ENCODE measurements at regions not wholly inside any gene's neighbourhood (a gene's known extent, or its start where the extent isn't known, plus 50 kb on each side); places are given as distances from the start of the nearest gene placed in this dataset.

DNA sequence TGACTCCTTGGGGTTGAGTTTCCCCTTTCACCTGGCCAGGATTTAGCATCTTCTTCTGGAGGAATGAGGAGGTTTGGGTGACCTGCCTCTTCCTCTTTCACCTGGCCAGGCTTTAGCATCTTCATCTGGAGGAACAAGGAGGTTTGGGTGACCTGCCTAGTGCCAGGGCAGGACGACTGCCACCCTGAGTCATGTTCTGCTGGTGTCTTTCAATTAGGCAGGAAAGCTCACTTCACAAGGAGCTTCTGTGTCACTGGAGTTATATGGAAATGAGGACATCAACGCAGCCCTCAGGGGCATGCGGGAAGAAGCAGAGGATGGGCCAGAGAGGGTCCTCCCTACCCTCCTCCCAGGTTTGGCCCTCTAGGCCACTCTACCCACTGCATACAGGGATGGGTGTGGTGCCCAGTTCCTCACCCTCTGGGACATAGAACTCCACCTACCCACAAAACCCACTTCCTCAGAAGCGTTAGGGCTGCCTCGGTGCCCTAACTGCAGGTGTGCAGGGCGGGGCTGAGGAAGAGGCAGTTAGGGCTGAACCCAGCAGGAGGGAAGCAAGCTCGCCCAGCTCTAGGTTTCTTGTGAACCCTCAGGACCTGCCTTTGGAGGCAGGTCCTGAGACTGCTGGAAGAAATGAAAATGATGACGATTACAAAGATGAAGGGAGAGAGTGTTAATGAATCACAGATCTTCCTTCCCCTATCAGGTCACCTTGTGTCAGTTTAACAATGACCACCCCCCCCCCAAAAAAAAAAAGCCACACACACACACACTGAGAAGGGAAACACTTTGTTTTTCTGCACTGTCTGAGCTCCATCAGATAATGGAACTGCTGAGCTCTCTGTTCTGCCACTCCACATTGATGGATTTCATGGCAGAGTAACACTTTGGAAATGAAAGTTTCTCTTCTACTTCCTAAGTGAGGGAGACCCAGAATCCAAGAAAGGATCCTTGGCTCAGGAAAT is 71.0 kb downstream of the ARL4C start:
- no peak overlapping the region for H4K8ac ChIP-seq (replicated peaks; ENCODE audit: insufficient read length, low read depth, low read length)
- no peak overlapping the region for H3K4me2 ChIP-seq (ENCODE audit: insufficient read depth, insufficient read length, low read length)
- Mint-ChIP-seq H3K27me3 (ENCODE audit: low read depth) (peaks cover 86% of the 10 kb centered on the region), H3K4me1 (peaks cover 45 to 53% of the 10 kb centered on the region in 2 experiments), H3K4me3 (no peak overlapping the region), H3K9me3 (no peaks in the 10 kb centered on the region; a peak in 2 of 5 replicates), H3K27ac (no peak overlapping the region), H3K36me3 (ENCODE audit: insufficient read depth in 1 of 3, low read depth in 3 of 3) (no peaks in the 10 kb centered on the region)
- H3K4me1 ChIP-seq (ENCODE audit: insufficient read depth, low read length): no peaks in the 10 kb centered on the region
- no peak overlapping the region for H3K4ac ChIP-seq (ENCODE audit: low read depth, low read length)
- H4K5ac ChIP-seq (ENCODE audit: insufficient read length, low read depth, low read length): no peak overlapping the region
- no peak overlapping the region for H3K14ac ChIP-seq (ENCODE audit: insufficient read depth, low read length)
- H2AK5ac ChIP-seq (ENCODE audit: insufficient read length, low read length): no peak overlapping the region
- no peak overlapping the region for H3K56ac ChIP-seq (ENCODE audit: insufficient read length, low read depth, low read length)
- H3K79me2 ChIP-seq (ENCODE audit: insufficient read depth, low read length): no peaks in the 10 kb centered on the region
- no peak overlapping the region for H3K27ac ChIP-seq (ENCODE audit: insufficient read length, low read depth, low read length)
- H4K20me1 ChIP-seq (ENCODE audit: control insufficient read depth, insufficient read depth, insufficient read length): no peaks in the 10 kb centered on the region
- no peaks in the 10 kb centered on the region for H3K79me1 ChIP-seq (ENCODE audit: insufficient read depth, low read depth, low read length, poor library complexity, severe bottlenecking)
- WGBS (ENCODE audit: extremely low coverage, insufficient read length, low lambda C conversion rate): no CpG with 5 or more reads among the region's 8 CpGs
- H3K9me3 ChIP-seq (ENCODE audit: control insufficient read depth, low read depth, low read length): no peaks in the 10 kb centered on the region
- TF ChIP-seq, protein P1, sequence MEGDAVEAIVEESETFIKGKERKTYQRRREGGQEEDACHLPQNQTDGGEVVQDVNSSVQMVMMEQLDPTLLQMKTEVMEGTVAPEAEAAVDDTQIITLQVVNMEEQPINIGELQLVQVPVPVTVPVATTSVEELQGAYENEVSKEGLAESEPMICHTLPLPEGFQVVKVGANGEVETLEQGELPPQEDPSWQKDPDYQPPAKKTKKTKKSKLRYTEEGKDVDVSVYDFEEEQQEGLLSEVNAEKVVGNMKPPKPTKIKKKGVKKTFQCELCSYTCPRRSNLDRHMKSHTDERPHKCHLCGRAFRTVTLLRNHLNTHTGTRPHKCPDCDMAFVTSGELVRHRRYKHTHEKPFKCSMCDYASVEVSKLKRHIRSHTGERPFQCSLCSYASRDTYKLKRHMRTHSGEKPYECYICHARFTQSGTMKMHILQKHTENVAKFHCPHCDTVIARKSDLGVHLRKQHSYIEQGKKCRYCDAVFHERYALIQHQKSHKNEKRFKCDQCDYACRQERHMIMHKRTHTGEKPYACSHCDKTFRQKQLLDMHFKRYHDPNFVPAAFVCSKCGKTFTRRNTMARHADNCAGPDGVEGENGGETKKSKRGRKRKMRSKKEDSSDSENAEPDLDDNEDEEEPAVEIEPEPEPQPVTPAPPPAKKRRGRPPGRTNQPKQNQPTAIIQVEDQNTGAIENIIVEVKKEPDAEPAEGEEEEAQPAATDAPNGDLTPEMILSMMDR (conservative IDR thresholded peaks at IDR 0.05): no peak
- no peak overlapping the region for H3K23ac ChIP-seq (ENCODE audit: insufficient read length, low read depth, low read length)
- no peak overlapping the region for H3K18ac ChIP-seq (ENCODE audit: insufficient read length, low read depth, low read length)
- H2BK12ac ChIP-seq (ENCODE audit: insufficient read length, low read depth, low read length): no peak overlapping the region
- no peak for DNase-seq
- H2BK15ac ChIP-seq (ENCODE audit: low read depth, low read length): no peak overlapping the region
- H3K9ac ChIP-seq (ENCODE audit: extremely low read depth, insufficient read length, low read length): no peak overlapping the region
- H4K91ac ChIP-seq (ENCODE audit: insufficient read length, low read depth, low read length): no peak overlapping the region
- no peak overlapping the region for H3T11ph ChIP-seq (ENCODE audit: low read length)
- H3K23me2 ChIP-seq (ENCODE audit: insufficient read length, low read depth, low read length, poor library complexity, severe bottlenecking): no peaks in the 10 kb centered on the region
- H3K27me3 ChIP-seq (ENCODE audit: insufficient read depth, low read length): peaks cover 12% of the 10 kb centered on the region; the same call in 1 of the 2 replicates
- H2AFZ ChIP-seq (ENCODE audit: low read length): no peak overlapping the region
- no peak overlapping the region for H2BK120ac ChIP-seq (ENCODE audit: low read depth, low read length, poor library complexity, severe bottlenecking)
- H2BK20ac ChIP-seq (ENCODE audit: low read depth, low read length, poor library complexity, severe bottlenecking): no peak overlapping the region
- H2BK5ac ChIP-seq (ENCODE audit: insufficient read length, low read length): no peak overlapping the region

Data from H9 (cell line).